ENCODE measurements at regions not wholly inside any gene's neighbourhood (a gene's known extent, or its start where the extent isn't known, plus 50 kb on each side); places are given as distances from the start of the nearest gene placed in this dataset.

- DNase-seq (ENCODE audit: low read depth): no peak
These were observed 1367.3 kb upstream of the TMEFF2 start for GRCh38 chr2:193562031-193562430.

DNA sequence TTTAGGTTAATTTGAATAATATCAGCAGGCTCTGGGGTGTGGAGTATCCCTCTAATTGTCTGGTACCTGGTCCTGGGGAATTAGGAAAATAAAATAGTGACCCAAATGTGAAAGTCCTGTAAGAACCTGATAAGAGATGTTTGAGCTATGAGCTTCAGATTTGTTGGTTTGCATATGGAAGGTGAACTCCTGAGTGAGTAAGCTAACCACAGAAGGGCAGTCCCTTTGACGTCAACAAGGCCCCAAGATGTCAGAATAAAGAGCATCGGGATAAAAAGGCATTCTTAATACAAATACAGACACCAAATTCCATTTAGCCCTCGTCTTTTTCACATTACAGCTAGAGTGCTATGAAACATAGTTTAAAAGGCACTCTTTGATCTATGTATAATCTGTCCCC is 1366.3 kb upstream of the TMEFF2 start:
- peak; percentile 29 for DNase-seq (ENCODE audit: low read depth)

DNA sequence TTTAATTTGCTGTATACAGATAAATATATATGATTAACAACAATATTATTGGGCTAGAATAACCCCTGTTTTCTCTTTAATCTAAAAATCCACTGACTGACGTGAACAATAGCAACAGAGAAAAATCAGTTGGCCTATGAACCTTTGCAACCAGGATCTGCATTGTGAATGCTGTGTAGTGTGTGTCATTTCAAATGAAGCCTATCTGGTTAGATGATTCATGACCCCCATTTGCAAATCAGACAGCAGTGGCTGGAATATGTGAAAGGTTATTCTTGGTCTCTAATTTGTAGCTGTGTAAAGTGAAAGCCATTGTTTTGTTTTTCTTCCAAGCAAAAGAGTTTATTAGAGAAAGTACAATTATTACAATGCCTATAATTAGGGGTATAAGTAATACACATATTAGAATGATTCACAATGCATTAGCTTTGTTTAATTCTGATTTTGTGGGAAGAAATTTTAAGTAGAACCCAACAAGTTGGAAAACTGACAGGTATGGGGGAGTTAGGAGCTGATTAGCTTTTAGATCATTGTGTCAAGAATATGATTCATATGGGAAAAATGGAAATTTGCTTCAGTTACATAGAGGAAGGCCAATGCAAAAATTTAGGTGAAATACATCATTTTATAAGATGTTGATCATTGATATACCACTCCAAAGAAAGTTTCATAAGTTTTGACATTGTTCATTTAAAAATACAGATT is 1362.2 kb upstream of the TMEFF2 start:
- peak; percentile 51 for DNase-seq (ENCODE audit: low read depth)

DNA sequence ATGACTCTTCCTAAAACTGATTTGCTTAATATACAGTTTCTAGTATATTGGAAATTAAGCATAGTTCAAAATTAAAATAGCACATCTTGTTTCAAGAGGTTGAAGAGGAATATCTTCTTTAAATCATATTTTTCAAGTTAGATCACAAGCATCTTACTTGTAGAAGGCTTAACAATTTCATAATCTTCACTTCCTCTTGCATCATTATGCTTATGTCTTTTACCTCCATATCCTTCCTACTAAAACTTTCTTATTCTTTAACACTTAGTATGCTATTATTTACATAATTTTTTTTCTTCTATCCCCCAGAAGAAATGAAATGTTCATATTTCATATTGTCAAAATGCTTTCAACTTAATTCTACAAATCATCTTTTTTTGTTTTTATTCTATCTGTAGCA is 1354.9 kb upstream of the TMEFF2 start:
- DNase-seq (ENCODE audit: low read depth): peak; percentile 54

- DNase-seq (ENCODE audit: low read depth): no peak
These were observed 1348.0 kb upstream of the TMEFF2 start for GRCh38 chr2:193542762-193543161.

DNA sequence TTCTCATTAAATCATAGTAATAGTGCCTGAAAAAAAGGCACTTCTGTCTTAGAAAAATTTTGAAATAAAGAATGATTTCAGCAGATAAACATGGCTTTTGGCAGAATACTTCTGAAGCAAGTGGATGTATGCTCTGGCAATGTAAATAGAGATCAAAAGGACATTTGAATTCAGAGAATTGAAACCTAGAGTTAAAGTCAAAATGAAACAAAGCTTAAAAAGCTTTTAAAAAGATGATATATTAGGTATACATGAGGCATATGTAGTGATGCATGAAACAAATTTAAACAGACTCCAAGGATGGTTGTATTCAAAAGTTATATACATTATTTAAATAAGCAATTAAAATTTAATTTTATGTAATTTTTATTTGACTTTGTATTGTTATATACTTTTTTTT is 1344.5 kb upstream of the TMEFF2 start:
- no peak for DNase-seq (ENCODE audit: low read depth)

DNA sequence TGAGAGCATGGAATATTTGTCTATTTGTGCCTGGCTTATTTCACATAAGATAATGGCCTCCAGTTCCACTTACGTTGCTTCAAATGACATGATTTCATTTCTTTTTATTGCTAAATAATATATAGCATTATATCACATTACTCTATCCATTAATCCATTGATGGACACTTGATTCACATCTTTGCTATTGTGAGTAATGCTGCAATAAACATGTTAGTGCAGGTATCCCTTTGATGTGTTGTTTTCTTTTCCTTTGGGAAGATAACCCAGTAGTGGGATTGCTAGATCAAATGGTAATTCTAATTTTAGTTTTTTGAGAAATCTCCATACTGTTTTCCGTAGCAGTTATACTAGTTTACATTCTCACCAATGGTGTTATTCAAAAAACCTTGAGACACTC is 1343.3 kb upstream of the TMEFF2 start:
- DNase-seq (ENCODE audit: low read depth): no peak

- DNase-seq (ENCODE audit: low read depth): no peak
These were observed 1342.8 kb upstream of the TMEFF2 start for GRCh38 chr2:193537531-193537930.

GRCh38 chr2:193528458-193528857 is 1333.7 kb upstream of the TMEFF2 start:
- no peak for DNase-seq (ENCODE audit: low read depth)

- no peak for DNase-seq (ENCODE audit: low read depth)
These were observed 1332.4 kb upstream of the TMEFF2 start for GRCh38 chr2:193527146-193527545.

DNA sequence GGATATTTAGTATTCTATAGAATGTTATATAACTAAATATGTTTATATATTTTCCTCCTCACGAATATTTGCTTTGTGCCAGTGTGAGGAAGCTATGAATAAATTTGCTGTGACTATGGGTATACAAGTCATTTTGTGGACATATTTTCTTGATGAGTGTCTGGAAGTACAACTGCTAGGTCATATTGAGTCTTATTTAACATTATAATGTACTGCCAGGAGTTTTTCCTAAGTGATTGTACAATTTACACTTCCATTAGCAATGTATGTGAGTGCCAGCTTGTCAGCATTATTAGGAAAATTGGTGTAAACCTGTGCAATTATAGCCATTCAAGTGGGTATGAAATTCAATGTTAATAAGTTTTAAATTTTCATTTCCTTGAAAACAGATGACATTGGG is 1328.9 kb upstream of the TMEFF2 start:
- no peak for DNase-seq (ENCODE audit: low read depth)

DNA sequence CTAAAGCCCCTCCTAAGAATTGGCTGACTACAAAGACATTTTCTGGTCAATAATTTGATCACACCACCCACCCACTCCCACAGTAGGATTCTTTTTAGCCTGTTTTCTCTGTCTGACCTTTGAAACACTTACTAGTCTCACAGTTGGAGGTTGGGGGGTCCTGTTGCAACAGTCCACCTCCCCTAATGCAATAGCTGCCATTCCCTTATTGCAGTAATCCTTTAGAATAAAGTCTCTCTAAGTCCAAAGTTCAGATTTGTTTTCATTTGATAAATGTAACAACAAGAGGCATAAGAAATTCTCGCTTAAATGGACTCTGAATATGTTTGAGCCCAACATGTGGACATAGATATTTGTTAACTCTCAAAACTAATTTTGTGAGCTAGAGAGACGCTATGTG is 1326.8 kb upstream of the TMEFF2 start:
- no peak for DNase-seq (ENCODE audit: low read depth)

DNA sequence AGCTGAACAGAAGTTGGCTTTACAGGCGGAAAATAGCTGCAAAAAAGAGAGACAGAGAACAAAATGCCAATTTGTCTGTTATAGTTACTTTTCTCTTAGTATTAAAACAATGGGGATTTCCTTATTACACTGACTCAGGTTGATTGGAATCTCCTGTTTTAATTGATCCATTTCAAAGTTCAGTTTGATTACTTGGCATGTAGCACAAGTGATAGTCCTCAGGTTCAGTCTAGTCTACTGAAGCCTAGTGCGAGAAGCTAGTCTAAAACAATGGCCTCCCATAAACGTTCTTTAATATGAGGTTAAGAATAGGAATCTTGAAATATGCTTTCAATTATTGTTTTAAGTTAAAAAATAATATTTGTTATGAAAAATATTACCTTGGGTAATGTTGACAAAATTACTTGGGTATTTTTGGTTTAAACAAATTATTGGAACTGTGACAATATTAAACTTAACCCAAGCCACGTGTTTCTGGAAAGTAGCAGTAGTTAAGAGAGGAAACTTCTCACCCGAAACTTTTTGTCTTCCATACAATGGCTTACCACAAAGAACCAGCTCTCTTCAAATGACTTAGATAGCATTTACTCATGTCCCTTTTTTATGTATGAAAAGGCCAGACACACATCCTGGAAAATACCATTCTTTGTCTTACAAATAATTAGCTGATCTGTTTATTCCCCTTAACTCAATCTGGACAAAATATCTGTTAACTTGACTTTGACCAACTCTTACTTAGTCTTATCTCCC is 1326.2 kb upstream of the TMEFF2 start:
- no peak for DNase-seq (ENCODE audit: low read depth)

DNA sequence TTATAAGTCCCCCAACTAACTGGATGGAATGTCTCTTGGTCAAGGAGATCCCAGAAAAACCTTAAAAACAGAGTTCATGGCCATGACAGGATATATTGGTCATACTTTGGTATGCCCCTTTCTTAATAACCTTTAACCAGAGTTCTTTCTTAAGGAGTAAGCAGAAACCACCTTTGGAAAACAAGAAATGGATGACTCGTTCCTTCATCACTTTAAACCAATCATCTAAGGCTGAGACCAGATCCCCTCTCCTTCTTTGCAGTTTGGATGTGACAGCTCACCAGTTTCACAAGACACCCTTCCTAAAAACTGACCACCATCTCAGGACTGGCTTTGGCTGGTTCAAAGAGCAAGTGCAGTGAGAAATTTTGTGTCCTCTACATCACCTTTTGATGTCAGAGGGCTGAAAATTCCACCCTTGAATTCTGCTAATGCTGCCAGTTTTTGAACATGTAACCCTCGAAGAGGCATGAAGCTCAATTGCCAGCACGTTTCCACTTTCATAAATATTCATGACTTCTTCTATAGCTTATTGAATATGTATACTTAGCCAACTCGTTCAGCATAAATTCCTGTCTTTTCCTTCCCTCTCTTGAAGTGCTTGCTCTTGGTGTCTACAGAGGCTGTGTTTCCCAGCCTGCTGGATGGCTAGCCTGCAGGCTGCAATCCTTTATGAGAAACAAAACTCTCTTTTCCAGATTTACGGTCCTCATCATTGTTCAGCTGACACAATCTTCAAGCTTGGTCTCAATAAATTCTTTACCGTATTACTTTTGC is 1323.5 kb upstream of the TMEFF2 start:
- DNase-seq (ENCODE audit: low read depth): peak; percentile 73

DNA sequence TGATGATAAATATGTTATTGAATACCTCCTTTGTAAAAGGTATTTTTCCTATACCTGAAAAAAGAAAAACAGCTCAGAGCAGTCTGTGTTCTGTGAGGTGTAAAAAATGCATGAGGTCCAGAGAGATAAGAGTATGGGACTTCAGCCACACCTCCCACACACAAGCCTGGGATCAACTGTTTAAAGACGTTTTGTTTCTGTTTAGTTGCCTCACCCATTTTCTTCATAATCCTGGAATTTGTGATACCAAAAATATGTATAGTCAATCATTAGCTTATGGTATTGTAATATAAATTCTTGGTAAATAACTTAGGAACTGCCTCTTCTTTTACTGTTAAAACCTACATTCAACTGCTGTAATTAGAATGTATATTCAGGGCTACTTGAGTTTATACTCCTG is 1322.9 kb upstream of the TMEFF2 start:
- peak; percentile 48 for DNase-seq (ENCODE audit: low read depth)

DNA sequence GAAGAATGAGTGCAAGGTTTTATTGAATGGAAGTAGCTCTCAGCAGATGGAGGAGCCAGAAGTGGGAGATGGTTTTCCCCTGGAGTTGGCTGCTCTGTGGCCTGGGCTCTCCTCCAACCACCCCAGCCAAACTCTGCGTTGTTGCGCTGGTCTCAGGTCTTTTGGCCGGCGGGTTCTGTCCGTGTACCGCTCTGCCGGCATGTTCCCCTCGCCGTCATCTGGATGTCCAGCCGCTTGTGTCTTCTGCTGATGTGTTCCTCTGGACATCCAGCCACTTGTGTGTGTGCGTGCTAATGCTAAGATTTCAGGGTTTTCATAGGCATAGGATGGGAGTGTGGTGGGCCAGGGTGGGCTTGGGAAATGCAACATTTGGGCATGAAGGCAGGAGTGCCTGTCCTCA is 1311.3 kb upstream of the TMEFF2 start:
- DNase-seq (ENCODE audit: low read depth): no peak

GRCh38 chr2:193505620-193506019 is 1310.9 kb upstream of the TMEFF2 start:
- DNase-seq (ENCODE audit: low read depth): no peak

DNA sequence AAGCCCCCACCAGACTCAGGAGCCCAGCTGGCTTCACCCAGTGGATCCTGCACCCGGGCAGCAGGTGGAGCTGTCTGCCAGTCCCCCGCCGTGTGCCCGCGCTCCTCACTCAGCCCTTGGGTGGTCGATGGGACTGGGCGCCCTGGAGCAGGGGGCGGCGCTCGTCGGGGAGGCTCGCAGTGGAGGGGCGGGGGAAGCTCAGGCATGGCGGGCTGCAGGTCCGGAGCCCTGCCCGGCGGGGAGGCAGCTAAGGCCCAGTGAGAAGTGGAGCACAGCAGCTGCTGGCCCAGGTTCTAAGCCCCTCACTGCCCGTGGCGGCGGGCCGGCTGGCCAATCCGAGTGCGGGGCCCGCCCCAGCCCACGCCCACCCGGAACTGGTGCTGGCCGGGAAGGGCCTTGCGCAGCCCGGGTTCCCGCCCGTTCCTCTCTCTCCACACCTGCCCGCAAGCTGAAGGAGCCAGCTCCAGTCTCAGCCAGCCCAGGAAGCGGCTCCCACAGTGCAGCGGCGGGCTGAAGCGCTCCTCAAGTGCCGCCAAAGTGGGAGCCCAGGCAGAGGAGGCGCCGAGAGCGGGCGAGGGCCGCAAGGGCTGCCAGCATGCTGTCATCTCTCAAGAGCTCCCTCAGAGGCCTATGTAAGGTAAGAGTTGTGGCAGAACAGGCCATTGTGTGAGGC is 1307.8 kb upstream of the TMEFF2 start:
- DNase-seq (ENCODE audit: low read depth): no peak

- DNase-seq (ENCODE audit: low read depth): no peak
These were observed 1302.1 kb upstream of the TMEFF2 start for GRCh38 chr2:193496786-193497185.

DNA sequence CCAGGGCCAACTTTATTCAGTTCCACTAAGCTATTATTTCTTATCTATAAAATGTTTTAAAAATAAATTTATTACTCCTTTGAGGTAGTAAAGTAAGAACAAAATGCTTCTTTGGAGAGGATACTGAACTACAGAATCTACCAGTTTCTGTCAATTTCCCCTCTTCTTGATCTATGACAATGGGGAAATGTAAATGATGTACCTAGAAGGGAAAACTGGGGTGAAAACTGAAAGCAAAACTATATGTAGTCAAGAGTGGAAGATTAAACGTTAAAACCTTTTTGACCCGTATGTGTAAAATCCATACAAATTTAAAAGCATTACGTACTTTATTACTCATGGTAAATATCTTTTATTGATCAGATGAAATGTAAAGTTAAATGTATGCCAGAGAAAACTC is 1287.8 kb upstream of the TMEFF2 start:
- DNase-seq (ENCODE audit: low read depth): no peak

- no peak for DNase-seq (ENCODE audit: low read depth)
These were observed 1285.5 kb upstream of the TMEFF2 start for GRCh38 chr2:193480187-193480586.

DNA sequence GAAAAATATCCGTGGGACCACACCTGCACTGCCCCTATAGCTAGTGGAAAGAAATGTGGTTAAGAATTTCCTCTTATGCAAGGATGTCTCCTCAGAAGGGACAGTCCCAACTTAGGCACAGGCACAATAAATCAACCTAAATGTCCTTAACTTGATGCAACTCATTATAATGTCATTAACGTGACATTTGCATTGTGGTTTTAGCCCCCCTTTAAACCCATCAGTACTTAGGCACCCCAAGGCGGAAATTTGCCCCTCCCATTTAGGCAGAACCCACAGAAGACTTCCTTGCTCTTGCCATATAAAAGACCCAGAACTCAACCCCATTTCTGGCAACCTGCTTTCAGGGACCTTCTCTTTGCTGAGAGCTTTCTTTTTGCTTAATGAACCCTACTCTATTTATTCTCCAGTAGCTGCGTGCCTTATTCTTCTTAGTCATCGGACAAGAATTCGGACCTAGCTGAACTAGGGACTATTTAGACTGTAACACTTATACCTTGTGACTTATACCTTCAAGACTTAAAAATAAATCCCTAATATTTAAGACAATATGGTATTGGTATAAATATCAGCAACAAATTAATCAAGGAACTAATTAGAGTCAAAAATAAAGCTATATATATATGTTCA is 1281.6 kb upstream of the TMEFF2 start:
- peak; percentile 14 for DNase-seq (ENCODE audit: low read depth)

Data from iris pigment epithelial cell (primary cell).